IMR-90 (cell line): ENCODE measurements at regions not wholly inside any gene's neighbourhood (a gene's known extent, or its start where the extent isn't known, plus 50 kb on each side); places are given as distances from the start of the nearest gene placed in this dataset.

Experiments used
- CHD1 ChIP-seq: IDR thresholded peaks from 2 replicates; pipeline ENCODE4 v1.6.1; 2012; ENCODE audit warnings: low read depth, low read length, improper control_type of control experiment
- POLR2A ChIP-seq: IDR thresholded peaks from 2 replicates; pipeline ENCODE4 v1.6.1; 2012; ENCODE audit warnings: mild to moderate bottlenecking, low read depth, low read length
- USF2 ChIP-seq: fragments of 150-350 bp; IDR thresholded peaks from 2 replicates; pipeline ENCODE4 v1.6.1; 2017; ENCODE audit warnings: mild to moderate bottlenecking, antibody characterized with exemption, low read length, low read depth
- TF ChIP-seq, protein P1 (sequence below): conservative IDR thresholded peaks from 2 replicates; pipeline ENCODE4 v1.5.1; 2012; ENCODE audit warnings: mild to moderate bottlenecking, low read depth, low read length, improper control_type of control experiment

DNA sequence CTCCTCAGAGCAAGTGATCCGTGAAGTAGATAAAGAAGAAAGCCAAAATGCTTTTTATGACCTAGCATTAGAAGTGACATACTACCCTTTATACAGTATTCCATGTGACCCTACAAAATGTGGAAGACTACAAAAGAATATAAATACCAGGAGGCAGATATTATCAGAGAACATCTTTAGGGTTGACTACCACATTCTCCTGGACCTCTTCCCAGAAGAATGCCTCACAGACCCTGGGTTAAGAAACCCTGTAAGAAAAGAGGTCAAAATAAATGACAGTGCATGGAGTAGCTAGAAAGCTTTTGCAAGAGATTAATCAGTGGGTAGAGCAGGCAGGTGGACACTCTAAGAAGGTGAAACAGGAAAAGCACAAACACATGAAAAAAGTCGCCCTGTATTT is 69.2 kb downstream of the FANCF start:
- no peak for TF ChIP-seq CHD1
- TF ChIP-seq, protein P1, sequence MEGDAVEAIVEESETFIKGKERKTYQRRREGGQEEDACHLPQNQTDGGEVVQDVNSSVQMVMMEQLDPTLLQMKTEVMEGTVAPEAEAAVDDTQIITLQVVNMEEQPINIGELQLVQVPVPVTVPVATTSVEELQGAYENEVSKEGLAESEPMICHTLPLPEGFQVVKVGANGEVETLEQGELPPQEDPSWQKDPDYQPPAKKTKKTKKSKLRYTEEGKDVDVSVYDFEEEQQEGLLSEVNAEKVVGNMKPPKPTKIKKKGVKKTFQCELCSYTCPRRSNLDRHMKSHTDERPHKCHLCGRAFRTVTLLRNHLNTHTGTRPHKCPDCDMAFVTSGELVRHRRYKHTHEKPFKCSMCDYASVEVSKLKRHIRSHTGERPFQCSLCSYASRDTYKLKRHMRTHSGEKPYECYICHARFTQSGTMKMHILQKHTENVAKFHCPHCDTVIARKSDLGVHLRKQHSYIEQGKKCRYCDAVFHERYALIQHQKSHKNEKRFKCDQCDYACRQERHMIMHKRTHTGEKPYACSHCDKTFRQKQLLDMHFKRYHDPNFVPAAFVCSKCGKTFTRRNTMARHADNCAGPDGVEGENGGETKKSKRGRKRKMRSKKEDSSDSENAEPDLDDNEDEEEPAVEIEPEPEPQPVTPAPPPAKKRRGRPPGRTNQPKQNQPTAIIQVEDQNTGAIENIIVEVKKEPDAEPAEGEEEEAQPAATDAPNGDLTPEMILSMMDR = no peak
- TF ChIP-seq POLR2A = no peak
- TF ChIP-seq USF2 = no peak
